Neuronal stem cell (in vitro differentiated cells): ENCODE measurements at regions not wholly inside any gene's neighbourhood (a gene's known extent, or its start where the extent isn't known, plus 50 kb on each side); places are given as distances from the start of the nearest gene placed in this dataset.

Experiments used
- DNase-seq: peaks from one replicate; pipeline ENCODE4 v3.0.0-alpha.2; 2013; ENCODE audit warnings: low spot score
- H2AFZ ChIP-seq: one replicate; pipeline ENCODE4 v1.6.1; 2013; ENCODE audit warnings: mild to moderate bottlenecking, low read length, inconsistent platforms
- H2AK5ac ChIP-seq: 2 replicates; pipeline ENCODE4 v1.6.1; 2013; ENCODE audit warnings: low read depth, mild to moderate bottlenecking, inconsistent platforms, low read length, moderate library complexity, mixed read lengths
- H2BK120ac ChIP-seq: 2 replicates; pipeline ENCODE4 v1.6.1; 2013; ENCODE audit warnings: low read depth, mild to moderate bottlenecking, inconsistent platforms, low read length, moderate library complexity, mixed read lengths
- H2BK12ac ChIP-seq: one replicate; pipeline ENCODE4 v1.6.1; 2013; ENCODE audit warnings: low read length, inconsistent platforms
- H2BK15ac ChIP-seq: 2 replicates; pipeline ENCODE4 v1.6.1; 2013; ENCODE audit warnings: mild to moderate bottlenecking, low read length, inconsistent platforms, mixed read lengths
- H2BK5ac ChIP-seq: one replicate; pipeline ENCODE4 v1.6.1; 2013; ENCODE audit warnings: inconsistent platforms, mild to moderate bottlenecking, low read length, moderate library complexity
- H3K14ac ChIP-seq: one replicate; pipeline ENCODE4 v1.6.1; 2013; ENCODE audit warnings: low read length, inconsistent platforms
- H3K18ac ChIP-seq: 2 replicates; pipeline ENCODE4 v1.6.1; 2013; ENCODE audit warnings: low read length, inconsistent platforms
- H3K23ac ChIP-seq: 2 replicates; pipeline ENCODE4 v1.6.1; 2013; ENCODE audit warnings: low read depth, mild to moderate bottlenecking, mixed read lengths, low read length, inconsistent platforms; ENCODE audit not compliant: poor library complexity
- H3K27ac ChIP-seq: replicated peaks from 3 replicates; pipeline ENCODE4 v1.5.1; 2013; ENCODE audit warnings: low read length, inconsistent platforms
- H3K27me3 ChIP-seq, 3 experiments: 2 replicates each; pipeline ENCODE4 v1.6.1; 2013; ENCODE audit warnings: low read length in 3 of 3, mild to moderate bottlenecking in 2 of 3, inconsistent platforms in 1 of 3, low read depth in 1 of 3, mixed read lengths in 1 of 3, moderate library complexity in 1 of 3; ENCODE audit not compliant: control insufficient read depth in 3 of 3, insufficient read depth in 3 of 3
- H3K36me3 ChIP-seq, 2 donors: replicated peaks in 1 of 2; 2 replicates each; pipeline ENCODE4 v1.6.1; 2013; ENCODE audit warnings: low read length in 2 of 2; ENCODE audit not compliant: control insufficient read depth in 2 of 2, insufficient read depth in 2 of 2
- H3K4ac ChIP-seq: 2 replicates; pipeline ENCODE4 v1.6.1; 2013; ENCODE audit warnings: inconsistent platforms, mild to moderate bottlenecking, low read length, moderate library complexity
- H3K4me1 ChIP-seq, 2 donors: 1 replicate in 1 of 2; 2 replicates in 1 of 2; pipeline ENCODE4 v1.6.1; 2013; ENCODE audit warnings: low read length in 2 of 2, low read depth in 1 of 2; ENCODE audit not compliant: control insufficient read depth in 2 of 2, insufficient read depth in 1 of 2
- H3K4me2 ChIP-seq: one replicate; pipeline ENCODE4 v1.6.1; 2013; ENCODE audit warnings: mild to moderate bottlenecking, low read length, inconsistent platforms; ENCODE audit not compliant: insufficient read depth, poor library complexity, severe bottlenecking
- H3K4me3 ChIP-seq, 2 donors: 2 replicates each; pipeline ENCODE4 v1.5.1; 2013; ENCODE audit warnings: low read length in 2 of 2, mild to moderate bottlenecking in 2 of 2, inconsistent platforms in 1 of 2, moderate library complexity in 1 of 2
- H3K79me1 ChIP-seq: one replicate; pipeline ENCODE4 v1.6.1; 2013; ENCODE audit warnings: low read depth, mild to moderate bottlenecking, inconsistent platforms, low read length, moderate library complexity
- H3K9ac ChIP-seq: one replicate; pipeline ENCODE4 v1.6.1; 2013; ENCODE audit warnings: mild to moderate bottlenecking, low read depth, low read length, inconsistent platforms; ENCODE audit not compliant: poor library complexity
- H3K9me3 ChIP-seq, 2 donors: replicated peaks in 1 of 2; 2 replicates each; pipeline versions ENCODE3 to v1.6.1; 2013; ENCODE audit warnings: low read length in 2 of 2, mild to moderate bottlenecking in 2 of 2, inconsistent platforms in 1 of 2, low read depth in 1 of 2, mixed read lengths in 1 of 2, moderate library complexity in 1 of 2; ENCODE audit not compliant: control insufficient read depth in 2 of 2, insufficient read depth in 1 of 2
- H4K8ac ChIP-seq: one replicate; pipeline ENCODE4 v1.6.1; 2013; ENCODE audit warnings: low read depth, mild to moderate bottlenecking, inconsistent platforms, low read length, moderate library complexity
- H4K91ac ChIP-seq: one replicate; pipeline ENCODE4 v1.6.1; 2013; ENCODE audit warnings: low read length, low read depth, mild to moderate bottlenecking, inconsistent platforms; ENCODE audit not compliant: poor library complexity
- WGBS, 2 donors: extraction: QIAGEN DNeasy Blood & Tissue Kit; methylation state at CpG; one replicate each; pipeline ENCODE4 v1.1.7; 2013; ENCODE audit warnings: missing lambda C conversion rate in 2 of 2, mixed read lengths in 1 of 2; ENCODE audit not compliant: insufficient read length in 2 of 2, insufficient replicate concordance in 1 of 2; ENCODE audit errors: extremely low coverage in 2 of 2; 5-methylcytosine and 5-hydroxymethylcytosine counted together

GRCh38 chr15:95503107-95503506, 827.4 kb upstream of the NR2F2 start:
- Histone ChIP-seq H3K18ac (no peak overlapping the region), H3K4me3 (no peak overlapping the region), H2BK5ac (no peak overlapping the region), H3K79me1 (no peaks in the 10 kb centered on the region), H3K4me1 (peaks cover 2 to 4% of the 10 kb centered on the region in 2 donors), H3K4me2 (no peak overlapping the region), H3K9ac (no peak overlapping the region), H3K23ac (no peak overlapping the region), H2BK120ac (no peak overlapping the region), H3K27me3 (no peaks in the 10 kb centered on the region), H4K91ac (no peak overlapping the region), H2BK12ac (no peak overlapping the region), H3K4ac (no peak overlapping the region), H3K36me3 (no peaks in the 10 kb centered on the region), H2BK15ac (no peak overlapping the region), H4K8ac (no peak overlapping the region), H2AK5ac (no peak overlapping the region), H3K14ac (no peak overlapping the region), H2AFZ (no peak overlapping the region), H3K9me3 (no peaks in the 10 kb centered on the region), H3K27ac (no peak overlapping the region)
- WGBS, 2 donors, result no CpG with 5 or more reads among the region's 2 CpGs
- DNase-seq, result no peak

- Histone ChIP-seq H2AFZ (no peak overlapping the region), H3K14ac (no peak overlapping the region), H3K18ac (no peak overlapping the region), H3K23ac (no peak overlapping the region), H3K4me3 (no peak overlapping the region), H3K9me3 (no peaks in the 10 kb centered on the region), H4K91ac (no peak overlapping the region), H4K8ac (no peak overlapping the region), H2BK5ac (no peak overlapping the region), H3K4ac (no peak overlapping the region), H3K36me3 (no peaks in the 10 kb centered on the region), H2AK5ac (no peak overlapping the region), H3K9ac (no peak overlapping the region), H3K4me2 (no peak overlapping the region), H3K4me1 (peaks cover 2 to 4% of the 10 kb centered on the region in 2 donors), H3K27ac (no peak overlapping the region), H2BK120ac (no peak overlapping the region), H3K27me3 (no peaks in the 10 kb centered on the region), H2BK12ac (no peak overlapping the region), H2BK15ac (no peak overlapping the region), H3K79me1 (no peaks in the 10 kb centered on the region)
- DNase-seq, result no peak
- WGBS, 2 donors, result no CpG with 5 or more reads among the region's 3 CpGs
These were observed 826.8 kb upstream of the NR2F2 start for GRCh38 chr15:95503640-95504225.

GRCh38 chr15:95511671-95512070, 818.8 kb upstream of the NR2F2 start:
- Histone ChIP-seq H4K8ac (no peak overlapping the region), H3K36me3 (no peaks in the 10 kb centered on the region), H3K18ac (no peak overlapping the region), H3K9ac (no peak overlapping the region), H3K4me3 (no peak overlapping the region), H3K9me3 (peaks cover 0 to 2% of the 10 kb centered on the region in 2 donors), H4K91ac (no peak overlapping the region), H2BK120ac (no peak overlapping the region), H3K23ac (no peak overlapping the region), H2AFZ (no peak overlapping the region), H3K14ac (no peak overlapping the region), H3K4me2 (no peak overlapping the region), H2AK5ac (no peak overlapping the region), H2BK15ac (no peak overlapping the region), H2BK5ac (no peak overlapping the region), H3K27me3 (no peaks in the 10 kb centered on the region), H3K79me1 (no peaks in the 10 kb centered on the region), H2BK12ac (no peak overlapping the region), H3K4ac (no peak overlapping the region), H3K27ac (no peak overlapping the region), H3K4me1 (no peaks in the 10 kb centered on the region)
- DNase-seq, result no peak

GRCh38 chr15:95512906-95513305, 817.6 kb upstream of the NR2F2 start:
- WGBS, 2 donors, result no CpG with 5 or more reads among the region's 2 CpGs
- Histone ChIP-seq H2BK12ac (no peak overlapping the region), H3K4me2 (no peak overlapping the region), H4K8ac (no peak overlapping the region), H3K4me3 (no peak overlapping the region), H3K27ac (no peak overlapping the region), H3K36me3 (no peaks in the 10 kb centered on the region), H3K18ac (no peak overlapping the region), H2BK5ac (no peak overlapping the region), H2AK5ac (no peak overlapping the region), H3K14ac (no peak overlapping the region), H3K9me3 (peaks cover 0 to 2% of the 10 kb centered on the region in 2 donors), H3K4me1 (no peaks in the 10 kb centered on the region), H3K4ac (no peak overlapping the region), H4K91ac (no peak overlapping the region), H2BK120ac (no peak overlapping the region), H2AFZ (no peak overlapping the region), H3K23ac (no peak overlapping the region), H3K79me1 (no peaks in the 10 kb centered on the region), H3K9ac (no peak overlapping the region), H2BK15ac (no peak overlapping the region), H3K27me3 (no peaks in the 10 kb centered on the region)
- DNase-seq, result no peak
